Right lobe of liver (tissue), 6 donors: ENCODE measurements at regions not wholly inside any gene's neighbourhood (a gene's known extent, or its start where the extent isn't known, plus 50 kb on each side); places are given as distances from the start of the nearest gene placed in this dataset.
A peak's percentile ranks its signal among the peaks of the same experiment; 100 is the strongest.

Experiments used
- ATAC-seq, 4 donors: fragments of 200-7000 bp; cut with Tn5 transposase; one replicate each; pipeline ENCODE4 v1.9.1; 2020; ENCODE audit warnings: mild to moderate bottlenecking in 4 of 4, moderate library complexity in 4 of 4
- DNase-seq, 3 donors: peaks; one replicate each; pipeline ENCODE4 v3.0.0-alpha.2; 2020
- H3K27ac ChIP-seq, 3 donors: fragments of 200-600 bp; one replicate each; pipeline ENCODE4 v1.8.0; 2022
- H3K27me3 ChIP-seq, 2 donors: fragments of 200-600 bp; one replicate each; pipeline ENCODE4 v1.8.0; 2022
- H3K36me3 ChIP-seq, 4 donors: fragments of 200-600 bp; sonication (generic) in 1 of 4; one replicate each; pipeline versions ENCODE4 v1.5.1 to v1.8.0; 2017 to 2022; ENCODE audit warnings: control low read depth in 1 of 4
- H3K4me1 ChIP-seq, 4 donors: fragments of 200-600 bp; sonication (generic) in 1 of 4; one replicate each; pipeline versions ENCODE4 v1.5.1 to v1.8.0; 2017 to 2022; ENCODE audit warnings: control low read depth in 1 of 4
- H3K4me3 ChIP-seq, 3 donors: fragments of 200-600 bp; one replicate each; pipeline ENCODE4 v1.8.0; 2022
- H3K9me3 ChIP-seq, 4 donors: fragments of 200-600 bp; sonication (generic) in 1 of 4; one replicate each; pipeline versions ENCODE4 v1.5.1 to v1.8.0; 2017 to 2022; ENCODE audit warnings: control low read depth in 1 of 4
- CTCF ChIP-seq, 4 donors: fragments of 200-600 bp in 3 of 4; fragments of 450-650 bp in 1 of 4; IDR thresholded peaks; one replicate each; pipeline versions ENCODE4 v1.5.1 to v1.8.0; 2016 to 2022; ENCODE audit warnings: antibody characterized with exemption in 4 of 4, mild to moderate bottlenecking in 2 of 4
- POLR2A ChIP-seq: fragments of 450-650 bp; IDR thresholded peaks from one replicate; pipeline ENCODE4 v1.6.1; 2017; ENCODE audit warnings: antibody characterized with exemption, mild to moderate bottlenecking
- WGBS: methylation state at CpG from one replicate; pipeline ENCODE4 v1.1.6; 2018; ENCODE audit warnings: low coverage, low lambda C conversion rate; ENCODE audit not compliant: insufficient coverage; ENCODE audit errors: missing lambda C conversion rate; 5-methylcytosine and 5-hydroxymethylcytosine counted together
- intact Hi-C, 2 donors: fragments of 100-400 bp; cut with DNase I; formaldehyde crosslinking; loops; one replicate each; pipeline versions ENCODE4 v1.11.2 to v1.14.1; 2022
- donor health status: DM: no; HTN: yes; CAD: no.
- donor health status: DM: no; HTN: no; CAD: no.
- donor health status: DM: no; HTN: no; CAD: no.
- donor health status: DM: no; HTN: yes; CAD: no.
- donor health status: DM: no; HTN: yes; CAD: no.

- H3K27ac ChIP-seq = no peak overlapping the region
- H3K36me3 ChIP-seq = no peaks in the 10 kb centered on the region
- TF ChIP-seq CTCF (IDR thresholded peaks at IDR 0.05) (no peak), POLR2A (no peak)
- H3K4me3 ChIP-seq = no peak overlapping the region
- WGBS = 100% methylated on average over 1 of the region's 2 CpGs
- intact Hi-C loops = no loop called here
- ATAC-seq = no peak
- H3K4me1 ChIP-seq = no peaks in the 10 kb centered on the region
- H3K9me3 ChIP-seq = no peaks in the 10 kb centered on the region
- DNase-seq = no peak
- no peaks in the 10 kb centered on the region for H3K27me3 ChIP-seq
These were observed 566.5 kb upstream of the ZNF462 start for GRCh38 chr9:106296426-106296825.

GRCh38 chr9:106298997-106299396 lies 564.0 kb upstream of the ZNF462 start:
- H3K9me3 ChIP-seq = no peaks in the 10 kb centered on the region
- no peaks in the 10 kb centered on the region for H3K36me3 ChIP-seq
- H3K4me1 ChIP-seq = no peaks in the 10 kb centered on the region
- H3K27ac ChIP-seq = no peak overlapping the region
- WGBS = 69% methylated on average over 3 of the region's 3 CpGs
- no peak overlapping the region for H3K4me3 ChIP-seq
- DNase-seq = no peak
- H3K27me3 ChIP-seq = no peaks in the 10 kb centered on the region
- ATAC-seq = peak in 1 of 4 donors; percentile 19
- intact Hi-C loops = no loop called here
- no peak for TF ChIP-seq POLR2A
- no peak for TF ChIP-seq CTCF (IDR thresholded peaks at IDR 0.05)

DNA sequence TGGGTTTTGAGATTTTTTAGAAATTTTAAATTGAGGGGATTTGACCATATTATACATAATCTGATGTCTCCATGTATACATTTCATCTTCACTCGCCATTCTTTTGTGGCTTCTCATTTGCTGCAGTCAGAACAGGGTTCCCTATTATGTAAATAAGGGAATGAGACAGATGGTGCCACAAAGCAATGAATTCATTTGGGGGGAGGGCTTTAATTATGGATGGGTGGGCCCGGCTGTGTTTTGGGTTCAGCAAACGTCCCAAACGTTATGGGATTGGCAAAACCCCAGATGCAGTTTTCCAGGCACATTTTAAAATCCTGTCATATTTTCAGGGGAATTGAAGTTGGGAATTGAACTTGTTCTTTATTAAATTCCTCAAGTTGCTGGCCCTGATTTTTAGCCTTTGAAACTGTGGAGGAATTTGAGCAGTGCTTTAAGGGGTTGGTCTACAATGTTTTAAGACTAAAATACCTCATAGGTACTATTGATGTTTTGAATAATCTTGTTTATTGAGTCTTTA lies 558.5 kb upstream of the ZNF462 start:
- Histone ChIP-seq H3K36me3 (no peaks in the 10 kb centered on the region), H3K27me3 (no peaks in the 10 kb centered on the region)

DNA sequence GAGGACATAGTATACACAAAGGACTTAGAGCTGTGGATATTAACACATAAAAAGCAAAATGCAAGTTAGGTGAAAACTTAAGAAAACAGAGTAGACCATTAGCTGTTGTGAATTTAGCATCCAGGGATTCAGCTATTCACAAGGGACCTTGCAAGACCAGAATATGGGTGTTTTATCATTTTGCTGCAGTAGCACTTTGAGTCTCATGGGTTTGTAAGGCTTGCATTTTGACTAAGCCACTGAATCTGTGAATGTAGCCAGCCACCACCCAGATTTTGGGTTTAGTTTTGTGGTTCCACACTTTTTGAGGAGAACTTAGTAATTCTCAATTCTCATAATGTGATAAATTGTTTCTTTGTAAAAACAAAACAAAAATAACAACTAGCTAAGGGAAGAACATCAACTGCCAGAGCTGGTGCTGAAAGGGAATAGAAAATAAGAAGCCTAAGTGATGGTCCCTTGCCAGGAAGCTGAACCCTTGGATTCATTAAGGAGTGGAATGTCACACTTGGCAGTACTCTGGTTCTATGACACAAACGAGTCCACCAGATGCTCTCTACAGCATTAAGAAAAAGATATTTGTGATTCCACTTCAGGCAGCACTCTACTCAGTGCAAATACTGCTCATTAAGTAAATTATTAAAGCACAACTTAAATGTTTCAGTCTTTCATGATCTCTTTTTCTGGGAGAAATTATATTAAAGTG lies 557.4 kb upstream of the ZNF462 start:
- no peaks in the 10 kb centered on the region for H3K4me1 ChIP-seq
- ATAC-seq (no peak), DNase-seq (no peak)
- H3K27me3 ChIP-seq = no peaks in the 10 kb centered on the region
- H3K27ac ChIP-seq = no peak overlapping the region
- no peaks in the 10 kb centered on the region for H3K9me3 ChIP-seq
- no peak overlapping the region for H3K4me3 ChIP-seq
- no peak for TF ChIP-seq POLR2A
- TF ChIP-seq CTCF (IDR thresholded peaks at IDR 0.05) = no peak
- 100% methylated on average over 1 of the region's 1 CpG for WGBS
- intact Hi-C loops = no loop called here
- no peaks in the 10 kb centered on the region for H3K36me3 ChIP-seq

More for the DNA sequence above, 558.5 kb upstream of the ZNF462 start:
- WGBS = 83% methylated on average over 4 of the region's 4 CpGs
- Histone ChIP-seq H3K9me3 (no peaks in the 10 kb centered on the region), H3K4me3 (no peak overlapping the region), H3K27ac (no peak overlapping the region), H3K4me1 (no peaks in the 10 kb centered on the region)
- intact Hi-C loops = no loop called here
- DNase-seq = no peak
- no peak for ATAC-seq
- TF ChIP-seq CTCF (IDR thresholded peaks at IDR 0.05) = no peak
- no peak for TF ChIP-seq POLR2A
